Tibial nerve (tissue), 3 donors: ENCODE measurements at regions not wholly inside any gene's neighbourhood (a gene's known extent, or its start where the extent isn't known, plus 50 kb on each side); places are given as distances from the start of the nearest gene placed in this dataset.

Experiments
- CTCF ChIP-seq, 5 experiments: fragments of 200-600 bp in 3 of 5; fragments of 450-650 bp in 2 of 5; sonication (generic) in 3 of 5; IDR thresholded peaks; one replicate each; pipeline ENCODE4 v1.5.1; 2016 to 2019; ENCODE audit warnings: antibody characterized with exemption in 5 of 5, mild to moderate bottlenecking in 3 of 5, moderate library complexity in 2 of 5
- POLR2A ChIP-seq, 2 donors: fragments of 450-650 bp; IDR thresholded peaks; one replicate each; pipeline ENCODE4 v1.6.1; 2017; ENCODE audit warnings: antibody characterized with exemption in 2 of 2, mild to moderate bottlenecking in 2 of 2, moderate library complexity in 2 of 2

- no peak for TF ChIP-seq CTCF (IDR thresholded peaks at IDR 0.05)
- TF ChIP-seq POLR2A (IDR thresholded peaks at IDR 0.05): no peak
Observed at GRCh38 chr16:9262941-9263715, 171.7 kb downstream of the HAPSTR1 start.
